SHP77 treated with DMSO at 0.1 percent for 48 hours (cell line): ENCODE measurements at regions not wholly inside any gene's neighbourhood (a gene's known extent, or its start where the extent isn't known, plus 50 kb on each side); places are given as distances from the start of the nearest gene placed in this dataset.
A peak's percentile ranks its signal among the peaks of the same experiment; 100 is the strongest.

ENCODE experiments used
- DNase-seq: peaks from one replicate; lab custom pipeline; 2025; lab: John Stamatoyannopoulos, UW

DNA sequence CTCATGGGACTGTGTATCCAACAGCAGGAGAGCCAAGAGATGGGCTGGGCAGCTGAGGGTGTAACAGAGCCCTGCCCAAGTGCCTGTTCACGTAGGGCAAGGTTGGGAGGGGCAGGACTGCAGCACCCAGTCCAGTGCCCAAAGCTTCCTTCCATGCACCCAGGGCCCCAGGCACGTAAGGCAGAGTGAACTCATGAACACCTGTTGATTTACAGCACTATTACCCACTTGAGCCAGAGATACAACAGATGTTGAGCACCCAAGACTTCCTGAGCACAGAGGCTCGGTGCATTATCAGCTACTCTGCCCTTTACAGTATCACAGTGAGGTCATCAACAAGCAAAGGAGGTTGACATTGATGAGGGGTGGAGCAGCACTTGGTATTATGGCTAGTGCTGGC lies 50.2 kb upstream of the FHL2 start:
- peak; percentile 54 for DNase-seq
